ENCODE measurements at regions not wholly inside any gene's neighbourhood (a gene's known extent, or its start where the extent isn't known, plus 50 kb on each side); places are given as distances from the start of the nearest gene placed in this dataset.

DNA sequence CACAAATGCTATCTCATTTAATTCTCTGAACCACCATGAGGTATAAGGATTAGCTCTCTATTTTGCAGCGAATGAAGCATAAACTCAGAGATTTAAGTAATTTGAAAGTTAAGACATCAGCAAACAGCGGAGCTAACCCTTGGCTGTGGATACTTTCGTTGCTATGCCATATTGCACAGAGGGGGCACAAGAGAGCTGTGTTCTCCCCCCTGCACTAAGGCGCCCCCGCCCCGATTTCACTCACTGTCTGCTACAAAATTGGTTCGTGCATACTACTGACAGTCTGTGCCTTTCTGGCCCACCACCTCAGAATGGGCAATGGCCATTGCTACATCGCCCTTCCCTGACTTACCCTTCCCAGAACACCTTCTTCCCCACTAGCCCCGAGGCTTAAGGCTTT lies 105.7 kb upstream of the OBI1 start:
- no peaks in the 10 kb centered on the region for H3K27me3 ChIP-seq (ENCODE audit: insufficient read depth, low read depth, low read length)
- H4K20me1 ChIP-seq (ENCODE audit: insufficient read depth), result no peaks in the 10 kb centered on the region
- H3F3A ChIP-seq (ENCODE audit: insufficient read depth, low read length, poor library complexity, severe bottlenecking), result no peaks in the 10 kb centered on the region
- H3K9me3 ChIP-seq (ENCODE audit: low read length), result no peaks in the 10 kb centered on the region
- H3K36me3 ChIP-seq (ENCODE audit: insufficient read depth, low read length), result no peaks in the 10 kb centered on the region
- no peak overlapping the region for H2AFZ ChIP-seq (ENCODE audit: low read depth, low read length)
- H3K9ac ChIP-seq (ENCODE audit: low read length), result no peak overlapping the region
- no peak overlapping the region for H3K4me2 ChIP-seq (ENCODE audit: low read length)
- H3K4me3 ChIP-seq (ENCODE audit: low read length), result no peak overlapping the region
- no peak overlapping the region for H3K27ac ChIP-seq (ENCODE audit: low read length)
- no peaks in the 10 kb centered on the region for H3K9me2 ChIP-seq (ENCODE audit: insufficient read depth, low read length)
- TF ChIP-seq RAD21 (conservative IDR thresholded peaks at IDR 0.05) (no peak), TAF1 (IDR thresholded peaks at IDR 0.05; ENCODE audit: low read depth) (no peak), SMC3 (conservative IDR thresholded peaks at IDR 0.05; ENCODE audit: poor library complexity) (no peak), POLR2AphosphoS5 (IDR thresholded peaks at IDR 0.05) (no peak), EP300 (conservative IDR thresholded peaks at IDR 0.05; ENCODE audit: poor library complexity, severe bottlenecking) (no peak), EZH2 (IDR thresholded peaks at IDR 0.05; ENCODE audit: borderline replicate concordance, insufficient read depth, low read length, poor library complexity, severe bottlenecking) (no peak), MXI1 (conservative IDR thresholded peaks at IDR 0.05; ENCODE audit: poor library complexity, severe bottlenecking) (no peak)
- TF ChIP-seq, protein P1, sequence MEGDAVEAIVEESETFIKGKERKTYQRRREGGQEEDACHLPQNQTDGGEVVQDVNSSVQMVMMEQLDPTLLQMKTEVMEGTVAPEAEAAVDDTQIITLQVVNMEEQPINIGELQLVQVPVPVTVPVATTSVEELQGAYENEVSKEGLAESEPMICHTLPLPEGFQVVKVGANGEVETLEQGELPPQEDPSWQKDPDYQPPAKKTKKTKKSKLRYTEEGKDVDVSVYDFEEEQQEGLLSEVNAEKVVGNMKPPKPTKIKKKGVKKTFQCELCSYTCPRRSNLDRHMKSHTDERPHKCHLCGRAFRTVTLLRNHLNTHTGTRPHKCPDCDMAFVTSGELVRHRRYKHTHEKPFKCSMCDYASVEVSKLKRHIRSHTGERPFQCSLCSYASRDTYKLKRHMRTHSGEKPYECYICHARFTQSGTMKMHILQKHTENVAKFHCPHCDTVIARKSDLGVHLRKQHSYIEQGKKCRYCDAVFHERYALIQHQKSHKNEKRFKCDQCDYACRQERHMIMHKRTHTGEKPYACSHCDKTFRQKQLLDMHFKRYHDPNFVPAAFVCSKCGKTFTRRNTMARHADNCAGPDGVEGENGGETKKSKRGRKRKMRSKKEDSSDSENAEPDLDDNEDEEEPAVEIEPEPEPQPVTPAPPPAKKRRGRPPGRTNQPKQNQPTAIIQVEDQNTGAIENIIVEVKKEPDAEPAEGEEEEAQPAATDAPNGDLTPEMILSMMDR (IDR thresholded peaks at IDR 0.05; ENCODE audit: poor library complexity, severe bottlenecking), result no peak
- TF ChIP-seq, protein P2, sequence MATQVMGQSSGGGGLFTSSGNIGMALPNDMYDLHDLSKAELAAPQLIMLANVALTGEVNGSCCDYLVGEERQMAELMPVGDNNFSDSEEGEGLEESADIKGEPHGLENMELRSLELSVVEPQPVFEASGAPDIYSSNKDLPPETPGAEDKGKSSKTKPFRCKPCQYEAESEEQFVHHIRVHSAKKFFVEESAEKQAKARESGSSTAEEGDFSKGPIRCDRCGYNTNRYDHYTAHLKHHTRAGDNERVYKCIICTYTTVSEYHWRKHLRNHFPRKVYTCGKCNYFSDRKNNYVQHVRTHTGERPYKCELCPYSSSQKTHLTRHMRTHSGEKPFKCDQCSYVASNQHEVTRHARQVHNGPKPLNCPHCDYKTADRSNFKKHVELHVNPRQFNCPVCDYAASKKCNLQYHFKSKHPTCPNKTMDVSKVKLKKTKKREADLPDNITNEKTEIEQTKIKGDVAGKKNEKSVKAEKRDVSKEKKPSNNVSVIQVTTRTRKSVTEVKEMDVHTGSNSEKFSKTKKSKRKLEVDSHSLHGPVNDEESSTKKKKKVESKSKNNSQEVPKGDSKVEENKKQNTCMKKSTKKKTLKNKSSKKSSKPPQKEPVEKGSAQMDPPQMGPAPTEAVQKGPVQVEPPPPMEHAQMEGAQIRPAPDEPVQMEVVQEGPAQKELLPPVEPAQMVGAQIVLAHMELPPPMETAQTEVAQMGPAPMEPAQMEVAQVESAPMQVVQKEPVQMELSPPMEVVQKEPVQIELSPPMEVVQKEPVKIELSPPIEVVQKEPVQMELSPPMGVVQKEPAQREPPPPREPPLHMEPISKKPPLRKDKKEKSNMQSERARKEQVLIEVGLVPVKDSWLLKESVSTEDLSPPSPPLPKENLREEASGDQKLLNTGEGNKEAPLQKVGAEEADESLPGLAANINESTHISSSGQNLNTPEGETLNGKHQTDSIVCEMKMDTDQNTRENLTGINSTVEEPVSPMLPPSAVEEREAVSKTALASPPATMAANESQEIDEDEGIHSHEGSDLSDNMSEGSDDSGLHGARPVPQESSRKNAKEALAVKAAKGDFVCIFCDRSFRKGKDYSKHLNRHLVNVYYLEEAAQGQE (IDR thresholded peaks at IDR 0.05; ENCODE audit: borderline replicate concordance), result no peak
- no peaks in the 10 kb centered on the region for H3K79me2 ChIP-seq (replicated peaks; ENCODE audit: insufficient read depth, low read length)

DNA sequence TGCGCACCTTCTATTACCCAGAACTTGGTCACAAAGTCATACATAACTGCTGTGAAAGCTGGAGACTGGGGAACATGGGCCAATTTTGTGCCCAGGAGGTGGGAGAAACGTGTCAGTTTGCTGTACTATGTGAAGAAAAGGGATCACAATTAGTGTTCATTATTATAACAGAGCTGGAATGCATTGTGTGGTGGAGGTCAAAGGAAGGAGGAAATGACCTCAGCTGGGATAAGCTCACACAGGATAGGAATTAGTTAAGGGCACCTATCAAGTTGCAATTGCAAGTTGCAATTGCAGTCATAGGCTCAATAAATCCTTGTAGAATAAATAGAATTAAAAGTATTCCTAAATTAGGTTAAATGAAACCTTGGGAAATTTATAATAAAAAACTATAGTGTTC lies 103.9 kb upstream of the OBI1 start:
- H2AFZ ChIP-seq (ENCODE audit: low read depth, low read length), result no peak overlapping the region
- no peak overlapping the region for H3K27ac ChIP-seq (ENCODE audit: low read length)
- H3K4me2 ChIP-seq (ENCODE audit: low read length), result no peak overlapping the region
- H3F3A ChIP-seq (ENCODE audit: insufficient read depth, low read length, poor library complexity, severe bottlenecking), result no peaks in the 10 kb centered on the region
- no peaks in the 10 kb centered on the region for H3K9me2 ChIP-seq (ENCODE audit: insufficient read depth, low read length)
- TF ChIP-seq EZH2 (IDR thresholded peaks at IDR 0.05; ENCODE audit: borderline replicate concordance, insufficient read depth, low read length, poor library complexity, severe bottlenecking) (no peak), TAF1 (IDR thresholded peaks at IDR 0.05; ENCODE audit: low read depth) (no peak), POLR2AphosphoS5 (IDR thresholded peaks at IDR 0.05) (no peak), MXI1 (conservative IDR thresholded peaks at IDR 0.05; ENCODE audit: poor library complexity, severe bottlenecking) (no peak), SMC3 (conservative IDR thresholded peaks at IDR 0.05; ENCODE audit: poor library complexity) (no peak), RAD21 (conservative IDR thresholded peaks at IDR 0.05) (no peak), EP300 (conservative IDR thresholded peaks at IDR 0.05; ENCODE audit: poor library complexity, severe bottlenecking) (no peak)
- TF ChIP-seq, protein P1 (IDR thresholded peaks at IDR 0.05; ENCODE audit: poor library complexity, severe bottlenecking), result no peak
- TF ChIP-seq, protein P2 (IDR thresholded peaks at IDR 0.05; ENCODE audit: borderline replicate concordance), result no peak
- H3K9ac ChIP-seq (ENCODE audit: low read length), result no peak overlapping the region
- no peaks in the 10 kb centered on the region for H3K9me3 ChIP-seq (ENCODE audit: low read length)
- no peak overlapping the region for H3K4me3 ChIP-seq (ENCODE audit: low read length)
- no peaks in the 10 kb centered on the region for H3K79me2 ChIP-seq (replicated peaks; ENCODE audit: insufficient read depth, low read length)
- no peaks in the 10 kb centered on the region for H3K27me3 ChIP-seq (ENCODE audit: insufficient read depth, low read depth, low read length)
- no peaks in the 10 kb centered on the region for H3K36me3 ChIP-seq (ENCODE audit: insufficient read depth, low read length)
- H4K20me1 ChIP-seq (ENCODE audit: insufficient read depth), result no peaks in the 10 kb centered on the region
